Astrocyte of the spinal cord (primary cell): ENCODE measurements at regions not wholly inside any gene's neighbourhood (a gene's known extent, or its start where the extent isn't known, plus 50 kb on each side); places are given as distances from the start of the nearest gene placed in this dataset.

Experiments used
- DNase-seq: peaks from one replicate; pipeline ENCODE4 v3.0.0; 2011; ENCODE audit warnings: low read depth, low spot score
- H3K4me3 ChIP-seq: 2 replicates; pipeline ENCODE4 v1.5.1; 2011; ENCODE audit warnings: low read depth, mild to moderate bottlenecking, low read length, moderate library complexity
- in situ Hi-C: cut with HindIII; loops from 2 replicates; pipeline ENCODE4 v1.10.0; 2017; ENCODE audit warnings: low sequenced_read_pairs
- TF ChIP-seq, protein P1 (sequence below): IDR thresholded peaks from 2 replicates; pipeline ENCODE4 v1.5.1; 2012; ENCODE audit warnings: low read depth, mild to moderate bottlenecking, low read length, inconsistent platforms

DNA sequence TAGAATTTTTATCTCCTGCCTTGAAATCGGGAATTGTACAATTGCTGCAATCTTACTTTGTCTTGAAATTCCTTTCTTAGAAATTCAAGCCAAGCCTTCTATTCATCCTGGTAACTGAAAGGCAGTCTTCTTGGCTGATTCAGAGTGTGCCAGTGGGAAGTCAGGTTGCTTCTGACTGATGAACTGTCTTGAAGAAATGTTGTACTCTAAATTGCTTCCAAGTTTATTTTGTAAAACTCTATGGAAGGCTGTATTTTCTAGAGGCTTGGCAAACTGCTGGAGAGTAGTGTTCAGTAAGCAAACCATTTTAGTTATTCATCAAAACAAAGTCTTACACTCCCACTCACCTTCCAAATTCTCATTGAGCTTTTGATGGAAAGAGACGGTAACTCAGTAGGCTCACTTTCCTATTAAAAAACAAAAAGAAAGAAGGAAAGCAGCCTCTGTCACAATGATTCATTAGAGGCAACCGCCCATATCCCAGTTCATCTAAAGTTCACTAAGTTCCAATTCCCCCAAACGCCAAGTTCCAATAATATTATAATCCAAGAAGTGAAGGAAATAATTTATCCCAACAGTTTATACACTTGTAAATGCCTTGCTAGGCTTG, 187.9 kb upstream of the MALRD1 start:
- no peak overlapping the region for H3K4me3 ChIP-seq
- TF ChIP-seq, protein P1, sequence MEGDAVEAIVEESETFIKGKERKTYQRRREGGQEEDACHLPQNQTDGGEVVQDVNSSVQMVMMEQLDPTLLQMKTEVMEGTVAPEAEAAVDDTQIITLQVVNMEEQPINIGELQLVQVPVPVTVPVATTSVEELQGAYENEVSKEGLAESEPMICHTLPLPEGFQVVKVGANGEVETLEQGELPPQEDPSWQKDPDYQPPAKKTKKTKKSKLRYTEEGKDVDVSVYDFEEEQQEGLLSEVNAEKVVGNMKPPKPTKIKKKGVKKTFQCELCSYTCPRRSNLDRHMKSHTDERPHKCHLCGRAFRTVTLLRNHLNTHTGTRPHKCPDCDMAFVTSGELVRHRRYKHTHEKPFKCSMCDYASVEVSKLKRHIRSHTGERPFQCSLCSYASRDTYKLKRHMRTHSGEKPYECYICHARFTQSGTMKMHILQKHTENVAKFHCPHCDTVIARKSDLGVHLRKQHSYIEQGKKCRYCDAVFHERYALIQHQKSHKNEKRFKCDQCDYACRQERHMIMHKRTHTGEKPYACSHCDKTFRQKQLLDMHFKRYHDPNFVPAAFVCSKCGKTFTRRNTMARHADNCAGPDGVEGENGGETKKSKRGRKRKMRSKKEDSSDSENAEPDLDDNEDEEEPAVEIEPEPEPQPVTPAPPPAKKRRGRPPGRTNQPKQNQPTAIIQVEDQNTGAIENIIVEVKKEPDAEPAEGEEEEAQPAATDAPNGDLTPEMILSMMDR = no peak
- in situ Hi-C loops = no loop called here
- DNase-seq = peak; percentile 16

GRCh38 chr10:18861382-18861781, 187.2 kb upstream of the MALRD1 start:
- in situ Hi-C loops = no loop called here
- no peak for DNase-seq
- TF ChIP-seq, protein P1 = no peak
- H3K4me3 ChIP-seq = no peak overlapping the region

DNA sequence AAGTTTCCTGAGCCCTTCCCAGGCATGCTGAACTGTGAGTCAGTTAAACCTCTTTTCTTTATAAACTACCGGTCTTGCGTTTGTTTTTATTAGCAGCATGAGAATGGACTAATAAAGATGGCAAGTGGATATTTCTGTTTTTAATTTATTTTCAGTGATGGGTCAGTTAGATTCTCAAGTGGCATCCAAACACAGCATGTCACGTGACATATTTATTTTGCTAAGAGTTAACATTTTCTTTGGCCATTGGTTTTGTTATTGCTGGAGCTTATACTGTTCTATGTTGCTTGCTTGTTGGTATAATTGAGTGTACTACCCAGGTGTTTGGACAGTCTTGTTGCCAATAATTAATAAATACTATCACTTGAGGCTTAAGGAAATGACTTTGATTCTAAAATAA, 181.7 kb upstream of the MALRD1 start:
- TF ChIP-seq, protein P1 = no peak
- H3K4me3 ChIP-seq = no peak overlapping the region
- in situ Hi-C loops = no loop called here
- DNase-seq = no peak

DNA sequence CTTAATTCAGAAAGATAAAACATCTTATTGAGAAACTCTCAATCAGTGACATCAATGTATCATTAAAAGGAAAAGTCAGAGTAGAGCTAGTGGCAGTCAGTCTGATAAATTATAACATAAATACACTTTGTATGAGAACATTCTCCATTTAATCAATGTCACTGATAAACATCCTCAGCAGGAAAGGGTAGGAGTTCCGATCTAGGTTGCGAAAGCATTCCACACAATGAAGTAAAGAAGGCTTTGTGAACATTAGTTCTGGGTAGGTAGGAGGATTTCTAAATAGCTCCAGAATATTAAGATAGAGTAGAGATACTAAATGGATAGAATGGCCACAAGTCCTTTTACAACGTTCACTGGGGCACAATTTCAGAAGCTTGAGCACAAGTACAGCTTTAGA, 179.7 kb upstream of the MALRD1 start:
- H3K4me3 ChIP-seq = no peak overlapping the region
- no peak for DNase-seq
- TF ChIP-seq, protein P1 = no peak
- in situ Hi-C loops = no loop called here

GRCh38 chr10:18875477-18875876, 173.1 kb upstream of the MALRD1 start:
- in situ Hi-C loops = no loop called here
- H3K4me3 ChIP-seq = no peak overlapping the region
- TF ChIP-seq, protein P1 = no peak
- no peak for DNase-seq

GRCh38 chr10:18879284-18879683, 169.3 kb upstream of the MALRD1 start:
- H3K4me3 ChIP-seq = no peak overlapping the region
- DNase-seq = no peak
- in situ Hi-C loops = no loop called here
- TF ChIP-seq, protein P1 = no peak
